ENCODE measurements at regions not wholly inside any gene's neighbourhood (a gene's known extent, or its start where the extent isn't known, plus 50 kb on each side); places are given as distances from the start of the nearest gene placed in this dataset.
A peak's percentile ranks its signal among the peaks of the same experiment; 100 is the strongest.

DNA sequence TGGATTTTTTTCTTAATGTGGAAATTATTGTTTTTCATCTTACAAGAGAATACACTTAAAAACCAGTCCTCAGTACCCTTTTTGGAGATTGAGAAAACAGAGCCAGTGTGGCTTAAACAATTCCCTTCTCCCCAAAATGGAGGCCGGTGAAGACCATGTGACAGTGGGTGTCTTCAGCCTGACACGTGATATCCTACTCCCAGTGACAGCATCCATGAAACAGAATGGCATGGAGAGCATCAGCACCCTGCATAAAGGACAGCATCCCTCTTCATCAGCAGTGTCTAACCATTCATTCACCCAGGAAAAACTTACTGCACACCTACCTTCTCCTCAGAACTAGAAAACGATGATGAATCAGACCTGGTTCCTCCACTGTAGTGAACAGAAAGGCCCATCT lies 103.4 kb upstream of the RAI14 start:
- TF ChIP-seq, protein P1, sequence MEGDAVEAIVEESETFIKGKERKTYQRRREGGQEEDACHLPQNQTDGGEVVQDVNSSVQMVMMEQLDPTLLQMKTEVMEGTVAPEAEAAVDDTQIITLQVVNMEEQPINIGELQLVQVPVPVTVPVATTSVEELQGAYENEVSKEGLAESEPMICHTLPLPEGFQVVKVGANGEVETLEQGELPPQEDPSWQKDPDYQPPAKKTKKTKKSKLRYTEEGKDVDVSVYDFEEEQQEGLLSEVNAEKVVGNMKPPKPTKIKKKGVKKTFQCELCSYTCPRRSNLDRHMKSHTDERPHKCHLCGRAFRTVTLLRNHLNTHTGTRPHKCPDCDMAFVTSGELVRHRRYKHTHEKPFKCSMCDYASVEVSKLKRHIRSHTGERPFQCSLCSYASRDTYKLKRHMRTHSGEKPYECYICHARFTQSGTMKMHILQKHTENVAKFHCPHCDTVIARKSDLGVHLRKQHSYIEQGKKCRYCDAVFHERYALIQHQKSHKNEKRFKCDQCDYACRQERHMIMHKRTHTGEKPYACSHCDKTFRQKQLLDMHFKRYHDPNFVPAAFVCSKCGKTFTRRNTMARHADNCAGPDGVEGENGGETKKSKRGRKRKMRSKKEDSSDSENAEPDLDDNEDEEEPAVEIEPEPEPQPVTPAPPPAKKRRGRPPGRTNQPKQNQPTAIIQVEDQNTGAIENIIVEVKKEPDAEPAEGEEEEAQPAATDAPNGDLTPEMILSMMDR (IDR thresholded peaks at IDR 0.05; ENCODE audit: insufficient read depth, low read length), result no peak
- TF ChIP-seq, protein P2, sequence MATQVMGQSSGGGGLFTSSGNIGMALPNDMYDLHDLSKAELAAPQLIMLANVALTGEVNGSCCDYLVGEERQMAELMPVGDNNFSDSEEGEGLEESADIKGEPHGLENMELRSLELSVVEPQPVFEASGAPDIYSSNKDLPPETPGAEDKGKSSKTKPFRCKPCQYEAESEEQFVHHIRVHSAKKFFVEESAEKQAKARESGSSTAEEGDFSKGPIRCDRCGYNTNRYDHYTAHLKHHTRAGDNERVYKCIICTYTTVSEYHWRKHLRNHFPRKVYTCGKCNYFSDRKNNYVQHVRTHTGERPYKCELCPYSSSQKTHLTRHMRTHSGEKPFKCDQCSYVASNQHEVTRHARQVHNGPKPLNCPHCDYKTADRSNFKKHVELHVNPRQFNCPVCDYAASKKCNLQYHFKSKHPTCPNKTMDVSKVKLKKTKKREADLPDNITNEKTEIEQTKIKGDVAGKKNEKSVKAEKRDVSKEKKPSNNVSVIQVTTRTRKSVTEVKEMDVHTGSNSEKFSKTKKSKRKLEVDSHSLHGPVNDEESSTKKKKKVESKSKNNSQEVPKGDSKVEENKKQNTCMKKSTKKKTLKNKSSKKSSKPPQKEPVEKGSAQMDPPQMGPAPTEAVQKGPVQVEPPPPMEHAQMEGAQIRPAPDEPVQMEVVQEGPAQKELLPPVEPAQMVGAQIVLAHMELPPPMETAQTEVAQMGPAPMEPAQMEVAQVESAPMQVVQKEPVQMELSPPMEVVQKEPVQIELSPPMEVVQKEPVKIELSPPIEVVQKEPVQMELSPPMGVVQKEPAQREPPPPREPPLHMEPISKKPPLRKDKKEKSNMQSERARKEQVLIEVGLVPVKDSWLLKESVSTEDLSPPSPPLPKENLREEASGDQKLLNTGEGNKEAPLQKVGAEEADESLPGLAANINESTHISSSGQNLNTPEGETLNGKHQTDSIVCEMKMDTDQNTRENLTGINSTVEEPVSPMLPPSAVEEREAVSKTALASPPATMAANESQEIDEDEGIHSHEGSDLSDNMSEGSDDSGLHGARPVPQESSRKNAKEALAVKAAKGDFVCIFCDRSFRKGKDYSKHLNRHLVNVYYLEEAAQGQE (IDR thresholded peaks at IDR 0.05; ENCODE audit: insufficient replicate concordance, low read depth), result peak; percentile 81

Measured in HL-60 (cell line).